Astrocyte (in vitro differentiated cells and primary cell): ENCODE measurements at regions not wholly inside any gene's neighbourhood (a gene's known extent, or its start where the extent isn't known, plus 50 kb on each side); places are given as distances from the start of the nearest gene placed in this dataset.

ENCODE experiments used
- DNase-seq: peaks from one replicate; pipeline ENCODE4 v3.0.0-alpha.2; 2010; ENCODE audit warnings: low read depth
- FAIRE-seq: peaks from 2 replicates; lab custom pipeline; 2011; peaks lifted over from hg19 to GRCh38; lab: Jason Lieb, UNC
- H2AFZ ChIP-seq: 2 replicates; pipeline ENCODE4 v1.6.0; 2012; ENCODE audit warnings: low read depth, low read length, inconsistent platforms
- H3K27ac ChIP-seq: 2 replicates; pipeline ENCODE4 v1.5.1; 2011; ENCODE audit warnings: low read depth, low read length, inconsistent platforms
- H3K27me3 ChIP-seq: 2 replicates; pipeline ENCODE4 v1.6.0; 2011; ENCODE audit warnings: low read length, inconsistent platforms; ENCODE audit not compliant: insufficient read depth
- H3K36me3 ChIP-seq: 2 replicates; pipeline ENCODE4 v1.5.1; 2011; ENCODE audit warnings: low read length, inconsistent platforms; ENCODE audit not compliant: insufficient read depth
- H3K4me1 ChIP-seq: 2 replicates; pipeline ENCODE4 v1.5.1; 2011; ENCODE audit warnings: low read length, inconsistent platforms; ENCODE audit not compliant: insufficient read depth
- H3K4me2 ChIP-seq: 2 replicates; pipeline ENCODE4 v1.6.0; 2012; ENCODE audit warnings: low read length, inconsistent platforms
- H3K4me3 ChIP-seq: 2 replicates; pipeline ENCODE4 v1.5.1; 2011; ENCODE audit warnings: low read depth, mild to moderate bottlenecking, low read length, inconsistent platforms; ENCODE audit not compliant: insufficient read depth
- H3K79me2 ChIP-seq: 2 replicates; pipeline ENCODE4 v1.6.0; 2012; ENCODE audit warnings: mild to moderate bottlenecking, low read length, inconsistent platforms; ENCODE audit not compliant: insufficient read depth
- H3K9ac ChIP-seq: 2 replicates; pipeline ENCODE4 v1.6.0; 2012; ENCODE audit warnings: mild to moderate bottlenecking, low read length, inconsistent platforms
- H3K9me3 ChIP-seq: 2 replicates; pipeline ENCODE4 v1.5.1; 2012; ENCODE audit warnings: low read depth, mild to moderate bottlenecking, low read length, inconsistent platforms; ENCODE audit not compliant: insufficient read depth
- H4K20me1 ChIP-seq: 2 replicates; pipeline ENCODE4 v1.6.0; 2012; ENCODE audit warnings: low read length, inconsistent platforms; ENCODE audit not compliant: insufficient read depth
- H3K27ac Mint-ChIP-seq: one replicate; pipeline ENCODE4 v1.8.0; 2021; ENCODE audit warnings: mild to moderate bottlenecking, mixed read lengths; ENCODE audit not compliant: unreplicated experiment
- H3K27me3 Mint-ChIP-seq: one replicate; pipeline ENCODE4 v1.8.0; 2021; ENCODE audit warnings: low read depth, mixed read lengths; ENCODE audit not compliant: unreplicated experiment
- H3K36me3 Mint-ChIP-seq: one replicate; pipeline ENCODE4 v1.8.0; 2021; ENCODE audit warnings: low read depth, mixed read lengths; ENCODE audit not compliant: unreplicated experiment
- H3K4me1 Mint-ChIP-seq: one replicate; pipeline ENCODE4 v1.8.0; 2021; ENCODE audit warnings: low read depth, mixed read lengths; ENCODE audit not compliant: unreplicated experiment
- H3K4me3 Mint-ChIP-seq: one replicate; pipeline ENCODE4 v1.8.0; 2021; ENCODE audit warnings: mild to moderate bottlenecking, moderate library complexity, mixed read lengths; ENCODE audit not compliant: unreplicated experiment
- H3K9me3 Mint-ChIP-seq: one replicate; pipeline ENCODE4 v1.8.0; 2021; ENCODE audit warnings: mild to moderate bottlenecking, mixed read lengths; ENCODE audit not compliant: unreplicated experiment
- EZH2 ChIP-seq: IDR thresholded peaks from 2 replicates; pipeline ENCODE4 v1.6.1; 2012; ENCODE audit warnings: mild to moderate bottlenecking, low read length, inconsistent platforms; ENCODE audit not compliant: insufficient read depth
- TF ChIP-seq, protein P1 (sequence below): IDR thresholded peaks from 2 replicates; pipeline ENCODE4 v1.5.1; 2011; ENCODE audit warnings: low read depth, mild to moderate bottlenecking, inconsistent platforms, low read length, moderate library complexity; ENCODE audit not compliant: insufficient read depth

DNA sequence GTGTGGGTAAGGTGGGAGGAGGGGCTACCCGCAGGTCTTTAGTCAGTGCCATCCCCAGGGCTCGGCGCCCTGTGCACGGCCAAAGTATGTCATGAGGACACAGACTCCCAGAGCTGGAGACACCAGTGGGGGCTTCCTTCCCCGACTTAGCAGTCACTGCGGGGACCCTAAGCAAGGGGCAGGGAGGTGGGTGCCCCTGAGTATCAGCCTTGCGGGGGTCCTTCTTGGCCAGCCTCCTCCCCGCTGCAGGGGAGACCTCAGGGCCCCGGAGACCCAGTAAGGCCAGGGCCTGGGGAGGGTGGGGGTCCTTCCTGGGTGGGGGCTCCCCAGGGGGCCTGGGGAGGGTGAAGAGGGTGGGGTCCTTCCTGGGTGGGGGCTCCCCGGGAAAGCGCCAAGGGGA, 673.8 kb downstream of the BRD1 start:
- H3K9ac ChIP-seq: no peak overlapping the region
- H3K79me2 ChIP-seq: no peaks in the 10 kb centered on the region
- FAIRE-seq (no peak), DNase-seq (no peak)
- Mint-ChIP-seq H3K4me3 (no peak overlapping the region), H3K27me3 (peaks cover 33% of the 10 kb centered on the region), H3K36me3 (no peaks in the 10 kb centered on the region), H3K9me3 (no peaks in the 10 kb centered on the region), H3K4me1 (no peaks in the 10 kb centered on the region), H3K27ac (no peak overlapping the region)
- no peaks in the 10 kb centered on the region for H3K27me3 ChIP-seq
- no peak overlapping the region for H3K27ac ChIP-seq
- TF ChIP-seq, protein P1, sequence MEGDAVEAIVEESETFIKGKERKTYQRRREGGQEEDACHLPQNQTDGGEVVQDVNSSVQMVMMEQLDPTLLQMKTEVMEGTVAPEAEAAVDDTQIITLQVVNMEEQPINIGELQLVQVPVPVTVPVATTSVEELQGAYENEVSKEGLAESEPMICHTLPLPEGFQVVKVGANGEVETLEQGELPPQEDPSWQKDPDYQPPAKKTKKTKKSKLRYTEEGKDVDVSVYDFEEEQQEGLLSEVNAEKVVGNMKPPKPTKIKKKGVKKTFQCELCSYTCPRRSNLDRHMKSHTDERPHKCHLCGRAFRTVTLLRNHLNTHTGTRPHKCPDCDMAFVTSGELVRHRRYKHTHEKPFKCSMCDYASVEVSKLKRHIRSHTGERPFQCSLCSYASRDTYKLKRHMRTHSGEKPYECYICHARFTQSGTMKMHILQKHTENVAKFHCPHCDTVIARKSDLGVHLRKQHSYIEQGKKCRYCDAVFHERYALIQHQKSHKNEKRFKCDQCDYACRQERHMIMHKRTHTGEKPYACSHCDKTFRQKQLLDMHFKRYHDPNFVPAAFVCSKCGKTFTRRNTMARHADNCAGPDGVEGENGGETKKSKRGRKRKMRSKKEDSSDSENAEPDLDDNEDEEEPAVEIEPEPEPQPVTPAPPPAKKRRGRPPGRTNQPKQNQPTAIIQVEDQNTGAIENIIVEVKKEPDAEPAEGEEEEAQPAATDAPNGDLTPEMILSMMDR: no peak
- no peak for TF ChIP-seq EZH2
- H3K36me3 ChIP-seq: no peaks in the 10 kb centered on the region
- no peaks in the 10 kb centered on the region for H3K4me1 ChIP-seq
- peaks cover 4% of the 10 kb centered on the region for H3K9me3 ChIP-seq
- no peak overlapping the region for H2AFZ ChIP-seq
- H3K4me3 ChIP-seq: no peak overlapping the region
- no peaks in the 10 kb centered on the region for H4K20me1 ChIP-seq
- no peak overlapping the region for H3K4me2 ChIP-seq

DNA sequence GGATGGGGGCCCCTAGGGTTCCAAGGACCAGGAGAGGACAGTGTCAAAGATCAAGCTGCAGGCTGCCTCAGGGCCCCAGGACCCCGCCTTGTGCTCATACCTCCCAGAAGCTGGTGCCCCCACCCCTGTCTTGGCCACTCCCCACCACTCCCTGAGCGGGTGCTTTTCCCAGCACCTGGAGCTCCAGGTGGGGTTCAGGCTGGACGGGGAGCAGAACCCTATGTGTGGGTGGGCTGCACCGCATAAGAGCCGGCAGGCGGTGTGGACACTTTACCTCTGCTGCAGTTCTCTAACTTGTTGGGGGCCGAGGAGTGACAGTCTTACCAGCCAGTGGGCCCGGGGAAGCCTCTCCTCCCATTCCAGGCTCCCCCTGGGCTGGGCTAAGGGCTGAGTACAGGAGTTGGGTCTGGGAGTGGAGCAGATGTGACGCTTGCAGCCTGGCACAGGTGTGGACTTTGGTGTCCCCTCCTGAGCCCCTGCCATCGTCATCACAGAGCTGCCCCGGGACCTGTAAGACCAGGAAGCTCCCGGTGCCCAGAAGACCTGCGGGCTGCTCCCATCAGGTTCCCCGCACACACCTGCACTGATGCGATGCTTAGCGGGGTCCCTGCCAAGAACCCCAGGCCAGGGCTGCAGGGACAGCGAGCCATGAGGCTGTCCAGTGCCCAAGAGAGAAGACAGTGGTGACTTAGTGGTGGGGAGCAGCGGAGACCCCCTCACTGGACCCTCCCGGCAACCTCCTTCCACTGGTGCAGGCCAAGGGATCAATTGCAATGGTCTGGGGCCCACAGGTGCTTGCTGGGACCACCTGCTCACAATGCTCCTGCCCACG, 674.5 kb downstream of the BRD1 start:
- H3K36me3 Mint-ChIP-seq: no peaks in the 10 kb centered on the region
- Histone ChIP-seq H3K4me1 (no peaks in the 10 kb centered on the region), H3K27ac (no peak overlapping the region), H3K9ac (no peak overlapping the region), H3K27me3 (no peaks in the 10 kb centered on the region), H2AFZ (no peak overlapping the region), H3K4me3 (no peak overlapping the region), H3K79me2 (no peaks in the 10 kb centered on the region), H3K9me3 (peaks cover 4% of the 10 kb centered on the region), H3K36me3 (no peaks in the 10 kb centered on the region), H4K20me1 (no peaks in the 10 kb centered on the region), H3K4me2 (no peak overlapping the region)
- DNase-seq (no peak), FAIRE-seq (no peak)
- TF ChIP-seq, protein P1: no peak
- TF ChIP-seq EZH2: no peak
- no peak overlapping the region for H3K4me3 Mint-ChIP-seq
- H3K27ac Mint-ChIP-seq: no peak overlapping the region
- H3K27me3 Mint-ChIP-seq: peaks cover 33% of the 10 kb centered on the region
- H3K9me3 Mint-ChIP-seq: no peaks in the 10 kb centered on the region
- no peaks in the 10 kb centered on the region for H3K4me1 Mint-ChIP-seq
